BLaER1 (cell line): ENCODE measurements at regions not wholly inside any gene's neighbourhood (a gene's known extent, or its start where the extent isn't known, plus 50 kb on each side); places are given as distances from the start of the nearest gene placed in this dataset.

Experiments used
- H3K27ac ChIP-seq: shearing (Covaris generic); formaldehyde crosslinking; 2 replicates; pipeline ENCODE4 v1.8.1; 2022
- H3K27me3 ChIP-seq: shearing (Covaris generic); formaldehyde crosslinking; 2 replicates; pipeline ENCODE4 v1.8.1; 2022
- H3K36me3 ChIP-seq: shearing (Covaris generic); formaldehyde crosslinking; 2 replicates; pipeline ENCODE4 v1.8.1; 2022
- H3K4me1 ChIP-seq: shearing (Covaris generic); formaldehyde crosslinking; 2 replicates; pipeline ENCODE4 v1.8.1; 2022
- H3K4me2 ChIP-seq: shearing (Covaris generic); formaldehyde crosslinking; 2 replicates; pipeline ENCODE4 v1.8.1; 2022
- H3K4me3 ChIP-seq: shearing (Covaris generic); formaldehyde crosslinking; 2 replicates; pipeline ENCODE4 v1.8.1; 2022
- H3K9ac ChIP-seq: shearing (Covaris generic); formaldehyde crosslinking; 2 replicates; pipeline ENCODE4 v1.8.1; 2022
- H3K9me3 ChIP-seq: shearing (Covaris generic); formaldehyde crosslinking; 2 replicates; pipeline ENCODE4 v1.8.1; 2022
- H4K20me1 ChIP-seq: shearing (Covaris generic); formaldehyde crosslinking; 2 replicates; pipeline ENCODE4 v1.8.1; 2022
- Cebpa-rat ChIP-seq: shearing (Covaris generic); IDR thresholded peaks from 2 replicates; pipeline ENCODE4 v1.8.1; 2022

- TF ChIP-seq Cebpa-rat, result no peak
- no peak overlapping the region for H3K9ac ChIP-seq
- no peaks in the 10 kb centered on the region for H3K36me3 ChIP-seq
- H4K20me1 ChIP-seq, result no peaks in the 10 kb centered on the region
- no peaks in the 10 kb centered on the region for H3K27me3 ChIP-seq
- no peaks in the 10 kb centered on the region for H3K9me3 ChIP-seq
- peaks cover 6% of the 10 kb centered on the region for H3K4me1 ChIP-seq
- no peak overlapping the region for H3K4me2 ChIP-seq
- H3K27ac ChIP-seq, result no peak overlapping the region
- H3K4me3 ChIP-seq, result no peak overlapping the region
Observed at GRCh38 chr12:67915335-67915851, 73.9 kb upstream of the IFNG-AS1 start.

- no peak overlapping the region for H3K9ac ChIP-seq
- no peaks in the 10 kb centered on the region for H3K9me3 ChIP-seq
- no peaks in the 10 kb centered on the region for H4K20me1 ChIP-seq
- H3K27me3 ChIP-seq, result no peaks in the 10 kb centered on the region
- peaks cover 6% of the 10 kb centered on the region for H3K4me1 ChIP-seq
- no peak for TF ChIP-seq Cebpa-rat
- no peak overlapping the region for H3K27ac ChIP-seq
- H3K4me3 ChIP-seq, result no peak overlapping the region
- no peaks in the 10 kb centered on the region for H3K36me3 ChIP-seq
- no peak overlapping the region for H3K4me2 ChIP-seq
Observed at GRCh38 chr12:67916266-67916970, 72.8 kb upstream of the IFNG-AS1 start.

DNA sequence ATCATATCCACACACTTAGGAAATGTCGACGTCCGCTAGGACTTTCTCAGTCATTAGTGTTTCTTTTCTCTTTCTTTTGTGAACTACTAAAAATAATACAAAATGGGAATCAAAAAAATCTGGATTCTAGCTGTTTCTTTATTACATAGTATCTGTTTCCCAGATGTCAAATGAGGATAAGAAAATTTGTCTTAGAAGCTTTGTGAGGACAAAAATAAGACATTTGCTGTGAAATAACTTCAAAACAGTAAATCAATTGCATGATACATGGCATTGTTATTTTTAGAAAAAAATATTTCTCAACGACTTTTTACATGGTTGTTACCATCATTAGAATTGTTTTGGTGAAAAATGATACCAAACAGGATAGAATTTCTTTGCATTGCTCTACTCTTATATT is 71.4 kb upstream of the IFNG-AS1 start:
- Histone ChIP-seq H4K20me1 (no peaks in the 10 kb centered on the region), H3K4me1 (peaks cover 6% of the 10 kb centered on the region), H3K27ac (no peak overlapping the region), H3K27me3 (no peaks in the 10 kb centered on the region), H3K36me3 (no peaks in the 10 kb centered on the region), H3K9ac (no peak overlapping the region), H3K4me3 (no peak overlapping the region), H3K4me2 (no peak overlapping the region), H3K9me3 (no peaks in the 10 kb centered on the region)
- no peak for TF ChIP-seq Cebpa-rat

GRCh38 chr12:67918441-67918840 is 70.8 kb upstream of the IFNG-AS1 start:
- Histone ChIP-seq H3K9ac (no peak overlapping the region), H3K9me3 (no peaks in the 10 kb centered on the region), H3K27me3 (no peaks in the 10 kb centered on the region), H4K20me1 (no peaks in the 10 kb centered on the region), H3K36me3 (no peaks in the 10 kb centered on the region), H3K4me2 (no peak overlapping the region), H3K4me1 (peaks cover 6% of the 10 kb centered on the region), H3K4me3 (no peak overlapping the region), H3K27ac (no peak overlapping the region)
- TF ChIP-seq Cebpa-rat, result no peak

DNA sequence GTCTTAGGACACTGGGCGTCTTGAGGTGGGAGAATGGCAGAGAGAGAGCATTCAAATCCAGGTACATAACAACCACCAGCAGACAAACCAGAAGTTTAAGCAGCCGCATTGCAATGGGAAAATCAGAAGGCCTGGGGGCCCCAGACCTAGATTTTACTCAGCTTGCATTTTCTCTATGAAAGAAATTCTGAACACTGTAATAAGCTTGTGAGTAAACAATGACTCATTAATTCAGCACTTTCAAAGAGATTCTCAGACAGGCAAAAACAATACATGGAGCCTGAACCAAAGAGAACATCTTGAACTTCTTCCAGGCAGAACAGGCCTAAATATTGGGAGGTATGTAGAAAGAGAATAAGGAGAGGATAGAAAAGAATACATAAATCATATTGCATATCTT is 69.8 kb upstream of the IFNG-AS1 start:
- TF ChIP-seq Cebpa-rat, result no peak
- no peaks in the 10 kb centered on the region for H3K27me3 ChIP-seq
- no peaks in the 10 kb centered on the region for H4K20me1 ChIP-seq
- no peak overlapping the region for H3K4me2 ChIP-seq
- H3K9me3 ChIP-seq, result no peaks in the 10 kb centered on the region
- H3K9ac ChIP-seq, result no peak overlapping the region
- H3K4me1 ChIP-seq, result peaks cover 6% of the 10 kb centered on the region
- H3K36me3 ChIP-seq, result no peaks in the 10 kb centered on the region
- no peak overlapping the region for H3K27ac ChIP-seq
- no peak overlapping the region for H3K4me3 ChIP-seq

DNA sequence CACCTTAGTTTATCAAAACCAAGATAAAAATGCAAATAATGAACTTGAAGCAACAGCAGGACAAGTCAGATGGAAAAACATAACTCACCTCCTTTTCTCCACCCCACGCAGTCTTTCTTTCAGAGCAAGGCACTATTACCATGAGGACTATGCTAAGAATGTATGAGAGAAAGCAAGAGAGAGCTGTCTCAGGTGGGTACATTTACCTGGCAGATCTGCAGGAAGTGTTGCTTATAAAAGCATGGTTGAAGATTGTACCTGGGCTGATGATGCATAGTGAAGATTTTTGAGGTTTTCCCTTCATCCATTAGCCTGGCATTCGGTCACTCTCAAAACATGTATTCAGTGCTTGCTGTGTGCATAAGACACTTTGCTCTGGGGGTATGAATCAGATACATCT is 68.8 kb upstream of the IFNG-AS1 start:
- Histone ChIP-seq H3K27ac (no peak overlapping the region), H3K4me3 (no peak overlapping the region), H3K9me3 (no peaks in the 10 kb centered on the region), H4K20me1 (no peaks in the 10 kb centered on the region), H3K9ac (no peak overlapping the region), H3K27me3 (no peaks in the 10 kb centered on the region), H3K4me2 (peak overlapping the region; percentile 31; the same call in 1 of the 2 replicates), H3K36me3 (no peaks in the 10 kb centered on the region), H3K4me1 (peaks cover 6% of the 10 kb centered on the region)
- no peak for TF ChIP-seq Cebpa-rat

- Histone ChIP-seq H3K4me3 (no peak overlapping the region), H3K9ac (no peak overlapping the region), H3K27ac (no peak overlapping the region), H4K20me1 (no peaks in the 10 kb centered on the region), H3K36me3 (no peaks in the 10 kb centered on the region), H3K27me3 (no peaks in the 10 kb centered on the region), H3K9me3 (no peaks in the 10 kb centered on the region), H3K4me2 (no peak overlapping the region), H3K4me1 (peaks cover 6% of the 10 kb centered on the region)
- TF ChIP-seq Cebpa-rat, result no peak
Observed at GRCh38 chr12:67921286-67921685, 68.0 kb upstream of the IFNG-AS1 start.

DNA sequence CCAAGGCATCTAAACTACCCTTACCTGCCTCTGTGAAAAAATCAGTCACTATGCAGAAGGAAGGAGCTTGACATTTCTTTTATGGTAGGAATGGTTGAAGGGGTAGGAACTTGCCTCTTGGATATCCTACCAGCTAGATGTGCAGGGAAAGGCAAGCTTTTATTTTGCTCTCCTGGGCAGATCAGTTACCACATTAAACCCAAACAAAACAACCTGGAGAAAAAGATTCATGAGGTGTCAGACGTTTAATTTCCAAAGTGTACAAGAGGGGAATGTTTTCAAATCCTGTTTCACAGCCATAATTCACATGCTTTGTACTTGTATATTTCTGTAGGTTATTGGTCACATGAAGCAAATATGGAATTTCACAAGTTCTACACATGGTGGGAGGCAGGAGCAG is 67.0 kb upstream of the IFNG-AS1 start:
- peaks cover 6% of the 10 kb centered on the region for H3K4me1 ChIP-seq
- H3K27me3 ChIP-seq, result no peaks in the 10 kb centered on the region
- no peak overlapping the region for H3K27ac ChIP-seq
- no peaks in the 10 kb centered on the region for H3K36me3 ChIP-seq
- no peaks in the 10 kb centered on the region for H4K20me1 ChIP-seq
- no peak overlapping the region for H3K4me3 ChIP-seq
- H3K4me2 ChIP-seq, result no peak overlapping the region
- H3K9me3 ChIP-seq, result no peaks in the 10 kb centered on the region
- H3K9ac ChIP-seq, result no peak overlapping the region
- no peak for TF ChIP-seq Cebpa-rat

DNA sequence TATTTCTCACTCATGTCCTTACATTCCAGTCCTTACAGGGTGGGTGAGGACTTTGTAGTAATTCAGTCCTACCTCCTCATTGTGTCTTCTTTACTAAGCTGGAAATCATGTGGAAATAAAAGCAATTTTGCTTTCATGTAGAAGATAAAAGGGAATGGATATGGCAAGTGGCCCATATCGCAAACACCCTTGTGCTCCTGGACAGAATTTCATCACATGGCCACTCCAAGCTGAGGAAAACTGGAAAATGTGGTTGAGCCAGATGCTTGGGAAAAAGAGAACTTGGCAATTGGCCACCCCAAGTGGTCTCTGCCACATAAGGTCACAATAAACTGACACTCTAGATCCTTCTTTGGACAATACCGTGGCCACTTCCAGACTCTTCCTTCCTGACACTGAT is 64.2 kb upstream of the IFNG-AS1 start:
- Histone ChIP-seq H4K20me1 (no peaks in the 10 kb centered on the region), H3K4me3 (no peak overlapping the region), H3K9ac (no peak overlapping the region), H3K9me3 (no peaks in the 10 kb centered on the region), H3K4me1 (peaks cover 2% of the 10 kb centered on the region), H3K36me3 (no peaks in the 10 kb centered on the region), H3K4me2 (no peak overlapping the region), H3K27me3 (no peaks in the 10 kb centered on the region), H3K27ac (no peak overlapping the region)
- no peak for TF ChIP-seq Cebpa-rat

DNA sequence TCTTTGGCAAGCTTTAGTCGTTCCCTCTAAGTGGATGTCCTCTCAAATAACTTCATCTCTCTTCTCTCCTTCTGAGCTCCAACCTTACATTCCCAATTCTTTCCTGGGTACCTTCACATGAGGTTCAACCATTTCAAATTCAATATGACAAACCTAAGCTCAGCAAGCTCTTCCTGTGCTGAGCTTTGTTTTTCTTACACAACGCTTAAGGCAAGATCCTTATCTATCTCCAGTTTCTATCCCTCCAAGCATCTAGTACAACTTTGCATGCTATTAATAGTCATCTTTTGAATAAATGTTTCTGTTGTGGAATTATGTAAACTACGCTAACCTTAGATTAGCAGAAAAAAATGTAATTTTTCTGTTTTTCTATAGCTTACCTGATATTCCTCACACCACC is 63.7 kb upstream of the IFNG-AS1 start:
- no peak overlapping the region for H3K9ac ChIP-seq
- no peaks in the 10 kb centered on the region for H3K9me3 ChIP-seq
- H3K27me3 ChIP-seq, result no peaks in the 10 kb centered on the region
- H3K4me3 ChIP-seq, result no peak overlapping the region
- no peaks in the 10 kb centered on the region for H3K36me3 ChIP-seq
- H3K27ac ChIP-seq, result no peak overlapping the region
- no peaks in the 10 kb centered on the region for H3K4me1 ChIP-seq
- H3K4me2 ChIP-seq, result no peak overlapping the region
- no peak for TF ChIP-seq Cebpa-rat
- no peaks in the 10 kb centered on the region for H4K20me1 ChIP-seq

- Histone ChIP-seq H3K27me3 (no peaks in the 10 kb centered on the region), H3K4me3 (no peak overlapping the region), H3K4me2 (no peak overlapping the region), H3K36me3 (no peaks in the 10 kb centered on the region), H3K4me1 (no peaks in the 10 kb centered on the region), H3K9me3 (no peaks in the 10 kb centered on the region), H4K20me1 (no peaks in the 10 kb centered on the region), H3K27ac (no peak overlapping the region), H3K9ac (no peak overlapping the region)
- TF ChIP-seq Cebpa-rat, result no peak
Observed at GRCh38 chr12:67926063-67926462, 63.2 kb upstream of the IFNG-AS1 start.
